ENCODE measurements at regions not wholly inside any gene's neighbourhood (a gene's known extent, or its start where the extent isn't known, plus 50 kb on each side); places are given as distances from the start of the nearest gene placed in this dataset.

- no peaks in the 10 kb centered on the region for H3K27me3 ChIP-seq (ENCODE audit: control insufficient read depth, insufficient read depth, low read length)
- CTCF ChIA-PET = no interaction called here
- TF ChIP-seq, protein P1, sequence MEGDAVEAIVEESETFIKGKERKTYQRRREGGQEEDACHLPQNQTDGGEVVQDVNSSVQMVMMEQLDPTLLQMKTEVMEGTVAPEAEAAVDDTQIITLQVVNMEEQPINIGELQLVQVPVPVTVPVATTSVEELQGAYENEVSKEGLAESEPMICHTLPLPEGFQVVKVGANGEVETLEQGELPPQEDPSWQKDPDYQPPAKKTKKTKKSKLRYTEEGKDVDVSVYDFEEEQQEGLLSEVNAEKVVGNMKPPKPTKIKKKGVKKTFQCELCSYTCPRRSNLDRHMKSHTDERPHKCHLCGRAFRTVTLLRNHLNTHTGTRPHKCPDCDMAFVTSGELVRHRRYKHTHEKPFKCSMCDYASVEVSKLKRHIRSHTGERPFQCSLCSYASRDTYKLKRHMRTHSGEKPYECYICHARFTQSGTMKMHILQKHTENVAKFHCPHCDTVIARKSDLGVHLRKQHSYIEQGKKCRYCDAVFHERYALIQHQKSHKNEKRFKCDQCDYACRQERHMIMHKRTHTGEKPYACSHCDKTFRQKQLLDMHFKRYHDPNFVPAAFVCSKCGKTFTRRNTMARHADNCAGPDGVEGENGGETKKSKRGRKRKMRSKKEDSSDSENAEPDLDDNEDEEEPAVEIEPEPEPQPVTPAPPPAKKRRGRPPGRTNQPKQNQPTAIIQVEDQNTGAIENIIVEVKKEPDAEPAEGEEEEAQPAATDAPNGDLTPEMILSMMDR (IDR thresholded peaks at IDR 0.05; ENCODE audit: low read depth, low read length) = no peak
- POLR2A ChIA-PET = no interaction called here
- 0 out of 2 replicates have a peak, but pooled peaks cover 5% of the 10 kb centered on the region for H3K9me3 ChIP-seq (ENCODE audit: control insufficient read depth, insufficient read depth, low read length)
- H3K27ac ChIP-seq (ENCODE audit: low read depth, low read length) = no peak overlapping the region
- no peak for DNase-seq (ENCODE audit: low read depth, low spot score)
- no peak overlapping the region for H3K4me3 ChIP-seq (ENCODE audit: low read depth, low read length)
Observed at GRCh38 chr18:29588446-29589100, 1411.6 kb upstream of the CDH2 start.

GRCh38 chr18:29586210-29586609, 1409.3 kb upstream of the CDH2 start:
- ChIA-PET POLR2A (no interaction called here), CTCF (no interaction called here)

GRCh38 chr18:29560270-29560669, 1383.3 kb upstream of the CDH2 start:
- ChIA-PET POLR2A (no interaction called here), CTCF (no interaction called here)
- Histone ChIP-seq H3K9me3 (ENCODE audit: control insufficient read depth, insufficient read depth, low read length) (no peaks in the 10 kb centered on the region), H3K4me3 (ENCODE audit: low read depth, low read length) (no peak overlapping the region), H3K27me3 (ENCODE audit: control insufficient read depth, insufficient read depth, low read length) (no peaks in the 10 kb centered on the region), H3K27ac (ENCODE audit: low read depth, low read length) (no peak overlapping the region)
- no peak for DNase-seq (ENCODE audit: low read depth, low spot score)
- TF ChIP-seq, protein P1 (IDR thresholded peaks at IDR 0.05; ENCODE audit: low read depth, low read length) = no peak

More at GRCh38 chr18:29586210-29586609, 1409.3 kb upstream of the CDH2 start:
- TF ChIP-seq, protein P1 (IDR thresholded peaks at IDR 0.05; ENCODE audit: low read depth, low read length) = no peak
- no peak for DNase-seq (ENCODE audit: low read depth, low spot score)
- 0 out of 2 replicates have a peak, but pooled peaks cover 5% of the 10 kb centered on the region for H3K9me3 ChIP-seq (ENCODE audit: control insufficient read depth, insufficient read depth, low read length)
- H3K4me3 ChIP-seq (ENCODE audit: low read depth, low read length) = no peak overlapping the region
- no peaks in the 10 kb centered on the region for H3K27me3 ChIP-seq (ENCODE audit: control insufficient read depth, insufficient read depth, low read length)
- no peak overlapping the region for H3K27ac ChIP-seq (ENCODE audit: low read depth, low read length)

- ChIA-PET CTCF (no interaction called here), POLR2A (no interaction called here)
- Histone ChIP-seq H3K4me3 (ENCODE audit: low read depth, low read length) (no peak overlapping the region), H3K9me3 (ENCODE audit: control insufficient read depth, insufficient read depth, low read length) (no peaks in the 10 kb centered on the region), H3K27me3 (ENCODE audit: control insufficient read depth, insufficient read depth, low read length) (no peaks in the 10 kb centered on the region), H3K27ac (ENCODE audit: low read depth, low read length) (no peak overlapping the region)
- DNase-seq (ENCODE audit: low read depth, low spot score) = no peak
- TF ChIP-seq, protein P1 (IDR thresholded peaks at IDR 0.05; ENCODE audit: low read depth, low read length) = no peak
Observed at GRCh38 chr18:29556070-29556469, 1379.1 kb upstream of the CDH2 start.

DNA sequence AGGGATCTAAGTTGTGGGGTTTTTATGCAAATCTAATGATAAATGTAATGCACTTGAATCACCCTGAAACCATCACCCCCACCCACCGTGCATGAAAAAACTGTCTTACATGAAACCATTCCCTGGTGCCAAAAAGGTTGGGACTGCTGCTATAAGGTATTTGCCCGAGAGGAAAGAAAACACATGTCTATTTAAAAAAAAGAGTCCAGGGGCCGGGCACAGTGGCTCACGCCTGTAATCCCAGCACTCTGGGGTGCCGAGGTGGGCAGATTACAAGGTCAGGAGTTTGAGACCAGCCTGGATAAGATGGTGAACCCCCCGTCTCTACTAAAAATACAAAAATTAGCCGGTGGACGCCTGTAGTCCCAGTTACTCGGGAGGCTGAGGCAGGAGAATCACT, 1372.8 kb upstream of the CDH2 start:
- Histone ChIP-seq H3K27ac (ENCODE audit: low read depth, low read length) (no peak overlapping the region), H3K4me3 (ENCODE audit: low read depth, low read length) (no peak overlapping the region), H3K9me3 (ENCODE audit: control insufficient read depth, insufficient read depth, low read length) (no peaks in the 10 kb centered on the region; the same call in 1 of the 2 replicates), H3K27me3 (ENCODE audit: control insufficient read depth, insufficient read depth, low read length) (no peaks in the 10 kb centered on the region)
- TF ChIP-seq, protein P1 (IDR thresholded peaks at IDR 0.05; ENCODE audit: low read depth, low read length) = no peak
- ChIA-PET POLR2A (no interaction called here), CTCF (no interaction called here)
- no peak for DNase-seq (ENCODE audit: low read depth, low spot score)

Data from AG04450 (cell line).